HG03521 (cell line): ENCODE measurements at regions not wholly inside any gene's neighbourhood (a gene's known extent, or its start where the extent isn't known, plus 50 kb on each side); places are given as distances from the start of the nearest gene placed in this dataset.

Experiments used
- ATAC-seq: cut with Tn5 transposase; IDR thresholded peaks from one replicate; pipeline ENCODE4 v1.9.1; 2021; ENCODE audit warnings: mild to moderate bottlenecking, moderate library complexity; ENCODE audit not compliant: unreplicated experiment

GRCh38 chr13:104485571-104485970, 1419.4 kb upstream of the SLC10A2 start:
- ATAC-seq: no peak

GRCh38 chr13:104483631-104484030, 1417.4 kb upstream of the SLC10A2 start:
- no peak for ATAC-seq

GRCh38 chr13:104477261-104477660, 1411.0 kb upstream of the SLC10A2 start:
- no peak for ATAC-seq

- ATAC-seq: no peak
Measured at GRCh38 chr13:104473936-104474335, 1407.7 kb upstream of the SLC10A2 start.

GRCh38 chr13:104466016-104466415, 1399.8 kb upstream of the SLC10A2 start:
- no peak for ATAC-seq

GRCh38 chr13:104461049-104461448, 1394.8 kb upstream of the SLC10A2 start:
- ATAC-seq: no peak

- no peak for ATAC-seq
Measured at GRCh38 chr13:104460554-104460953, 1394.3 kb upstream of the SLC10A2 start.

GRCh38 chr13:104450006-104450405, 1383.8 kb upstream of the SLC10A2 start:
- ATAC-seq: no peak

- no peak for ATAC-seq
Measured at GRCh38 chr13:104447348-104447747, 1381.1 kb upstream of the SLC10A2 start.

GRCh38 chr13:104442536-104442935, 1376.3 kb upstream of the SLC10A2 start:
- no peak for ATAC-seq

- ATAC-seq: no peak
Measured at GRCh38 chr13:104436555-104436954, 1370.3 kb upstream of the SLC10A2 start.

GRCh38 chr13:104431895-104432294, 1365.7 kb upstream of the SLC10A2 start:
- no peak for ATAC-seq

GRCh38 chr13:104426435-104426834, 1360.2 kb upstream of the SLC10A2 start:
- ATAC-seq: no peak

- no peak for ATAC-seq
Measured at GRCh38 chr13:104422668-104423067, 1356.5 kb upstream of the SLC10A2 start.

GRCh38 chr13:104416973-104417372, 1350.8 kb upstream of the SLC10A2 start:
- no peak for ATAC-seq

GRCh38 chr13:104414771-104415170, 1348.6 kb upstream of the SLC10A2 start:
- ATAC-seq: no peak

- ATAC-seq: no peak
Measured at GRCh38 chr13:104414181-104414580, 1348.0 kb upstream of the SLC10A2 start.

GRCh38 chr13:104411141-104411765, 1345.0 kb upstream of the SLC10A2 start:
- ATAC-seq: no peak

GRCh38 chr13:104408733-104409132, 1342.5 kb upstream of the SLC10A2 start:
- no peak for ATAC-seq

GRCh38 chr13:104404325-104404724, 1338.1 kb upstream of the SLC10A2 start:
- ATAC-seq: no peak

GRCh38 chr13:104389691-104390090, 1323.5 kb upstream of the SLC10A2 start:
- ATAC-seq: no peak

GRCh38 chr13:104387510-104387909, 1321.3 kb upstream of the SLC10A2 start:
- no peak for ATAC-seq

- ATAC-seq: no peak
Measured at GRCh38 chr13:104385404-104385803, 1319.2 kb upstream of the SLC10A2 start.
